HG03108 (cell line): ENCODE measurements at regions not wholly inside any gene's neighbourhood (a gene's known extent, or its start where the extent isn't known, plus 50 kb on each side); places are given as distances from the start of the nearest gene placed in this dataset.

ENCODE experiments used
- ATAC-seq: cut with Tn5 transposase; IDR thresholded peaks from one replicate; pipeline ENCODE4 v1.9.1; 2021; ENCODE audit warnings: moderate library complexity; ENCODE audit not compliant: unreplicated experiment

GRCh38 chr9:80114241-80114640 lies 542.5 kb downstream of the TLE4 start:
- ATAC-seq = no peak

DNA sequence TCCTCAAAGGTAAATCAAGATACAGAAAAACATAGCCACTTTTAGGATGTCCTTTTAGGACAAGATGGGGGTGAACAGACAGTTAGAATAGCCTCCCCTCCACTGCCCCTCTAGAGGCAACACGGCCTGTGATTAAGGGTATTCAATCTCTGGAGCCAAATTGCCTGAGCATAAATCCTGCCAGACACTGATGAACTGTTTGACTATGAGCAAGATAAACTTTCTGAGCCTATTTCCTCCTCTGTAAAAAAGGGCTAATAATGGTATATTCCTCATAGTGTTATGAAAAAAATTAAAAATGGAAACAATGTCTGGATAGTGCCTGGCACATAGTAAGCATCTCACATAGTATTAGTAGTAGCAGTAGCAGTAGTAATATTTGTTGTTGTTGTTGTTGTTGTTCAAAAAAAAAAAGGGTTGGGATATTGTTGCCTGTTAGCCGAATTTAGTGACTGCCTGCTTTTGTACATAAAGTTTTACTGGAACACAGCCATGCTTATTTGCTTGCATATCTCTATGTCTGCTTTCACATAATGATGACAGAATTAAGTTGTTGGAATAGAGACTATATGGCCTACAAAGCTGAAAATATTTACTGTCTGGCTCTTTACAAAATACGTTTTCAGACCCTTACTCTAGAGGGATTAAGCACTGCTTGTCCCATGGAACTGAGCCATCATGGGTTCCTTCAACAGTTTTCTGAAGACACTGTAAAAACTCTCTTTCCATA lies 536.3 kb downstream of the TLE4 start:
- no peak for ATAC-seq

GRCh38 chr9:80097476-80097875 lies 525.7 kb downstream of the TLE4 start:
- ATAC-seq = no peak

DNA sequence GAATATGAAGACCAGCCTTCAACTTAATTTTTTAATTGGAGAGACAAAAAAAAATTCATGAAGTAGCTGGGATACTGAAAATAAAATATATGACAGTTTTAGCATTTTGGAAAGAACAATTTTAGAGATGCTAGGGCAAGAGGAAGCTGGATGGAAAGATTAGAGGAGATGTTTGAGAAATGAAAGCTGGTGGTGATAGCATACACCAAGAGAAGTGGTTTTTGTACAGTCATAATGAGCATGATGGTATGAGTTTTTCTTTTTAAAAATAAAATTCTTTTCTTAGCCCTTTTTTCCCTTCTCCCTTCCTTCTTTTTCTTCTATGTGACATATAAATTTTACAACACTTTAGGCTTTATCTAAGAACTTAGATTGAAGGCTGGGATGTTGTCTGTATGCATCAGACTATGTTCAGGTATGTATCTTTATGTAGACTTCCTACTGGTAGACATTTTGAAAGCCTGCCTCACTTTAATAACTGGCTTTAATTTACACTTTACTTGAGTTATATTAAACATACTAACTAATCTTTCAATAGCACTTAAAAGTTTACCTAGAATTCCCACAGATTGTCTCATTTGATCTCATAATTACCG lies 522.5 kb downstream of the TLE4 start:
- no peak for ATAC-seq

- no peak for ATAC-seq
Observed at GRCh38 chr9:80093695-80094094, 521.9 kb downstream of the TLE4 start.

DNA sequence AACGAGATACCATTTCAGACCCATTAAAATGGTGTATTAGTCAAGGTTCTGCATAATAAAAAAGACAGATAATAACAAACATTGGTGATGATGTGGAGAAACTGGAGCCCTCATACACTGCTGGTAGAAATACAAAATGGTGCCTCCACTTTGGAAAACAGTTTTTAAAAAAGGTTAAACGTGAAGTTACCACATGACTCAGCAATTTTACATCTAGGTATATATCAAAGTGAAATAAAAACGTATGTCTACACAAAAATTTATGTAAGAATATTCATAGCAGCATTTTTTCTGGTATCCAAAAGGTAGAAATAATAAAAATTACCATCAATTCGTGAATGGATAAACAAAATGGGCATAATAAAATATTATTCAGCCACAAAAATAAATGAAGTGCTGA lies 519.8 kb downstream of the TLE4 start:
- no peak for ATAC-seq

- no peak for ATAC-seq
Observed at GRCh38 chr9:80090317-80090716, 518.6 kb downstream of the TLE4 start.

DNA sequence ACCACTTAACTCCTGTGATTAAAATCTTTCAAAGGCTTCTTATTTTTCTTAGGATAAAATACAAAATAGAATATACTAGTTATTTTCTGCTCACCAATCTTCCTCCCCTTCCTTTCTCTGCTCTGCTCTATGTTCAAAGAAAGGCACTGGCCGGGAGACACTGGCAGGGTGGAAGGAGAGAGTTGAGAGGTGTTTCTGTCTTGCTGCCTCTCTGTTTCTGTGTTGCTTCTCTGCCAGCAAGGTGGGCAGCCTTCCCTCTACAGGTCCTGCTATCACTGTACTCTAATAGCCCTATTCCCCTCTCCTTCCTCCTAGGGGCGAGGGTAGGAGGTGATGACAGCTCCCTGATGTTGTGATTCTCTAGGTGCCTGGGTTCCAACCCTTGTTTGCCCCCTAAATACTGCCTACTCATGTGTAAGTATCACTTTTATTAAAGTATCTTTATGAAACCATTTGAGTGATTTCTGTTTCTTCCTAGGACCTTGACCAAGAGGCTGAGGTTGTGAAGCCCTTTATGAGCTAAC lies 515.1 kb downstream of the TLE4 start:
- no peak for ATAC-seq

GRCh38 chr9:80086386-80086785 lies 514.6 kb downstream of the TLE4 start:
- ATAC-seq = no peak

- no peak for ATAC-seq
Observed at GRCh38 chr9:80085668-80086067, 513.9 kb downstream of the TLE4 start.

DNA sequence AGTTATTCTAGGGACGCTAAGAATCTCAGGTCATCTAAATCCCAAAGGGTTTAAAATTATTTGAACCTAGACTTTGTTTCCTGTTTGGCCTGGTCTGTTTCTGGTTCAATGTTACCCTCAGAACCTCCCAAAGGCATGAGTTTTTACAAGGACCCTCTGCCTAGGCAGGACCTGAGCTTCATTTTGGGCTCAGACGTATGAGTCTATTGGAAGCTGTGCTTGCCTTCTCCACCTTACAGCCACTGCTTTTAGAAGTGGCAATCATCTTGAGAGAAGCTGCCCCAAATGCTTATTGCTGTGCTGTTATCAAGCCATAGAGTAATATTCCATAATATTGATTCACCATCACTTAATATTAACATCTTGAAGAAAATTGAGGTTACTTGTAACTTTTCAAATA lies 510.4 kb downstream of the TLE4 start:
- ATAC-seq = no peak

GRCh38 chr9:80078826-80079225 lies 507.1 kb downstream of the TLE4 start:
- ATAC-seq = no peak

DNA sequence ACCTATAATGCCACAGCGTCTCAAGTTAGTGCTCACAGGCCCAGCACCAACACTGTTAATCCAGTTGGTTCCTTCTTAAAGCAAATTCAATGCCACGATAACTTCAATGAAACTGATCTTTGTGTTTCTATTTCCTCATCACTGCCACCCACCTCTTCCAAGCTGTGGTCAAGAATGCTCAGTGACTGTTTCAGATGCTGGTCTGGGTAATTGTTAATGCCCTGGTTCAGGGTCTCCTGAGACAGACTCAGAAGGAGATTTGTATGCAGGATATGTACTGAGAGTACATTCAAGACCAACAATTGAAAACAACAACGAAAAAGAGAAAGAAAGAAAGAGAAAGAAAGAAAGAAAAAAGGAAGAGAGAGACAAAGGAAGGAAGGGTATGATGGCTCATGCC lies 505.3 kb downstream of the TLE4 start:
- no peak for ATAC-seq

DNA sequence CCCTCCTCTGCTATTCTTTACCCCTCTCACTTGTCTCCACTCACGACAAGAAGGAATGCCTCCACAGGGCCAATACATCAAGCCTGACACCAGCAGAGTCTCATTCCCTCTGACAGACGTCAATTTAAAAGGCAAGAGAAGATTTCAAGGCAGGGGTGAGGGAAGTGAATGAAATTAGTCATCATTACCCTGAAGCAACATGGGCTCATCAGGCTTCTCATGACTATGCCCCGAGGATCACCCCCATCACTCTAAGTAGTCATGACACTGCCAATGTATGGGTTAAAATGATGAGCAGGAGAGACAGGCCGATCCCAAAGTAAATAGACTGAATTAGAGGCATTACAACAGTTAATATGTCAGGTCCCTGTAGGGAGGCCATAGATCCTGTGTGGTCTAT lies 504.4 kb downstream of the TLE4 start:
- no peak for ATAC-seq

DNA sequence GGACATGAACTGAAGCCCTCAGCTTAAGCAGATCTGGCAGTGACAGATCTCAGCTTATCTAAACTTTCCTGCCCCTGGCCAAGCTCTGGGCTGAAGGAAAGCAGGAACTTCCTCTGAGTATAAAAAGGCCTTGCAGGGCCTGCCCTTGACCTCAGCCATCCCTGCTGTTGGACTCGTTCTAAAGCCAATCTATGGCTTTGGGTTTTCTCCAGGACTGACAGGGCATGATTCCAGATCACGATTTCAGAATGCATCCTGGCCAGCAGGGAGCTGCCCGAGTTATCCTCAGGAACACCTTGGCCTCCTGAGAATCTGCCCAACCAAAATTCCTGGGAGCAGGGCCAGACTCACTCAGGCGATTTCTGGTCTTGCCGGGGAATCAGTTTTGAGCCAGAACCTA lies 502.7 kb downstream of the TLE4 start:
- ATAC-seq = no peak

DNA sequence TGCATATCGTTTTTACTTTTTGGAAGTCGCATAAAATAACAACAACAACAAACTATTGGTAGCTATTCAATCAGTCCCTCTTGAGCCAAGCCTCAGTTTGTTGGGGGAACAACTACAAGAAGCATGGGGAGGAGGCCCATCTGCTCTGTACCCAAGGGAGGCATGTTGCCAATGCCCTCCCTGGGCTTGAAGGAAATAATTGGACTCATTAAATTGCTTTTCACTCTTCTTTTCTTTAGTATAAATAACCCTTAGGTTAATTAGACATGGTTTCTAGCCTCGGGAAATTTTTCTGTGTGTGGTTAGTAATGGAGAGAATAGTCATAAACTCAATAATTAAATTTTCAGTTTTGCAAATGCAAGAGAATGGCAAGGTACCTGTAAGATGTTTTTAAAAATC lies 500.7 kb downstream of the TLE4 start:
- ATAC-seq = no peak

DNA sequence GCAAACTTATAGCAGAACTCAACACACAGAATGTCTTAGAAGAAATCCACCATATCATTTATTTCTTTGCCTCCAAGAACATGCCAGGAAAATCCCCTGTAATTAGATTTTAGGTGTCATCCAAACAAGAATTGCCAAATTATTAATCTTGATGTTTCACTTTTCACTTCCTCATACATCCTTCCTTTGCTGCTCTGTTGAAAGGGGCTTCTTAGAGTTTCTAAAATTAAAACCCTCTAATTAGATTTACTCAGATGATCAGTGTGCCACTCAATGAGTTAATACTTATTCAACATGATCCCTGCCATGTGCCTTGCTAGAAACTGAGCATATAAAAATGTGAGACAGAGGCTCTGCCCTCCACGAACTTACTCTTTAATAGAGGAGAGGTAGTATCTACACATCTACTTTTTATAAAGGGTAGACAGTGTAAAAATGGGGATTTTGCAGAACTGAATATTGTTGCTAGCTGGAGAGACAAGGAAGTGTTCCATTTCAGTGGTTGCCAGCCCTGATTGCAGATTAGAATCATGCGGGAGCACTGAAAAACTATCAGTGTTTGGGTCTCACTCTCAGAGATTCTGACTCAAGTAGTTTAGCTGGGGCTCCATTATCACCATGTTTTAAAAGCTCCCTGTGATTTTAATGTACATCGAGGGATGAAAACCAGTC lies 498.4 kb downstream of the TLE4 start:
- no peak for ATAC-seq

DNA sequence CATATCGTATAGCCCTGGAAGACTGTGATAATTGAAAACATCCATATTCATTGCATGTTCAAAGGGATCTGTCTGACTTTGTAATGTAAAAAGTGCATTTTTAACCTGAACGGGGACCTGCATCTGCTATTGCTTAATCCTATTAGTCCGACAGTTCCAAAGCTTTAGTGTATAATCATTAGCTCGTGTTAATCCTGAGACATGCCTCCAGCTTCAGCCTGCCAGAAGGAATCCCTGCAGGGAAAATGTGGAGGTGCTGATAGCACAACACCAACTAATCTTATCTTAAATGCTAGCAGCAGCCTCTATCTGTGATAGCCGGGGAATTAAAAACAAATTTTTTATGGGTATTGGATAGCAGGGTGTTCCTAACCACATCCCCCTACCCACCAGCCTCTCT lies 495.2 kb downstream of the TLE4 start:
- no peak for ATAC-seq

- ATAC-seq = no peak
Observed at GRCh38 chr9:80062567-80062966, 490.8 kb downstream of the TLE4 start.

GRCh38 chr9:80061940-80062339 lies 490.2 kb downstream of the TLE4 start:
- ATAC-seq = no peak

GRCh38 chr9:80061096-80061495 lies 489.3 kb downstream of the TLE4 start:
- ATAC-seq = no peak

DNA sequence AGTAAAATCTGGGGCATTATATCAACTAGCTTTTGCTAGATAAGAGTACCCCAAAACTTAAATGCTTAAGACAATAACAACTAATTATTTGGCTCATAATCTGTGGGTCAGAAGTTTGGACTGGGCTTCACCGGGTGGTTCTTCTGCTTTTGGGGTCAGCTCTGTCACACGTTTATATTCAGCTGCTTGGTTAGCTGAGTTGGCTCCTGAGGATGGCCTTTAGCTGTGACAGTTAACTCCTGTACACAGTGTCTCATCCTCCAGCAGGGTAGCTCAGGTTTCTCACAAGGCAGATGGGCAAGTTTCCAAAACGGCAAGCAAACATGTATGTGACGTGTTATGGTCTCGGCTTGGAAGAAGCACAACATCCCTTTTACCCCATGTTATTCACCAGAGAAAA lies 488.2 kb downstream of the TLE4 start:
- no peak for ATAC-seq
